ENCODE measurements at regions not wholly inside any gene's neighbourhood (a gene's known extent, or its start where the extent isn't known, plus 50 kb on each side); places are given as distances from the start of the nearest gene placed in this dataset.
"Not testable (repeated sequence)": the region's sequence is repeated elsewhere in the genome, so short reads cannot be mapped to it uniquely, and the experiment has no call there.

- WGBS, 2 donors, result 74 to 78% methylated on average over 2 of the region's 2 CpGs
- intact Hi-C loops (cut with DNase I), result no loop called here
- TF ChIP-seq CTCF (IDR thresholded peaks at IDR 0.05), result no peak
- TF ChIP-seq POLR2A (IDR thresholded peaks at IDR 0.05), result no peak
These were observed 111.9 kb upstream of the ZWINT start for GRCh38 chr10:56472978-56473377.

DNA sequence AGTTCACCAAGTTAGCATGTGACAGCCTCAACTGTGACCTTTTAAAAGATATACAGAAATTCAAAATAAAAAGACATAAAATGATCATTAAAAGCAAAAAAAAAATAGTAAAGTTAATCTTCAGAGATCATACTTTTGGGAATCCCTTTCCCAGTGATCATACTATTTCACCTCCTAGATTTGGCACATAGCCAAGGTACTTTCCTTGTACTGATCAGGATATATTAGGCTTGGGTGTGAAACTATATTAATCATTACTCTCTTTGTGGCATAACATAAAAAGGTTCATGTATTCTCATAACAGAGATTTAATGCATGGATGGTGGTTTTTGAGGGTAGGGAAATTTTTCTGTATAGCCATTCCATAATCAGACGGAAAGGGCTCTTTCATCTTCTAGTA lies 109.6 kb upstream of the ZWINT start:
- TF ChIP-seq POLR2A (IDR thresholded peaks at IDR 0.05), result no peak
- no peak for TF ChIP-seq CTCF (IDR thresholded peaks at IDR 0.05)

More at GRCh38 chr10:56472978-56473377, 111.9 kb upstream of the ZWINT start:
- H3K27me3 ChIP-seq, result no peaks in the 10 kb centered on the region
- no peak overlapping the region for H3K4me3 ChIP-seq
- H3K9me3 ChIP-seq, result no peaks in the 10 kb centered on the region
- no peaks in the 10 kb centered on the region for H3K4me1 ChIP-seq
- no peak overlapping the region for H3K27ac ChIP-seq
- no peaks in the 10 kb centered on the region for H3K36me3 ChIP-seq
- no peak for DNase-seq

GRCh38 chr10:56469482-56469881 lies 108.4 kb upstream of the ZWINT start:
- Histone ChIP-seq H3K4me3 (no peak overlapping the region), H3K27me3 (no peaks in the 10 kb centered on the region), H3K27ac (no peak overlapping the region), H3K9me3 (no peaks in the 10 kb centered on the region), H3K4me1 (no peaks in the 10 kb centered on the region), H3K36me3 (no peaks in the 10 kb centered on the region)
- no peak for TF ChIP-seq CTCF (IDR thresholded peaks at IDR 0.05)
- no peak for TF ChIP-seq POLR2A (IDR thresholded peaks at IDR 0.05)
- intact Hi-C loops (cut with DNase I), result no loop called here
- DNase-seq, result no peak

More for the DNA sequence above, 109.6 kb upstream of the ZWINT start:
- H3K9me3 ChIP-seq, result no peaks in the 10 kb centered on the region
- WGBS, 2 donors, result 37 to 61% methylated on average over 1 of the region's 1 CpG
- no peaks in the 10 kb centered on the region for H3K27me3 ChIP-seq
- no peak overlapping the region for H3K4me3 ChIP-seq
- no peaks in the 10 kb centered on the region for H3K36me3 ChIP-seq
- H3K27ac ChIP-seq, result no peak overlapping the region
- no peaks in the 10 kb centered on the region for H3K4me1 ChIP-seq
- intact Hi-C loops (cut with DNase I), result no loop called here
- DNase-seq, result no peak

GRCh38 chr10:56466005-56466404 lies 104.9 kb upstream of the ZWINT start:
- WGBS, 2 donors, result 76 to 84% methylated on average over 4 to 6 of the region's 6 CpGs
- Histone ChIP-seq H3K4me1 (no peaks in the 10 kb centered on the region), H3K27ac (no peak overlapping the region), H3K36me3 (no peaks in the 10 kb centered on the region), H3K9me3 (no peaks in the 10 kb centered on the region), H3K4me3 (no peak overlapping the region), H3K27me3 (no peaks in the 10 kb centered on the region)
- no peak for DNase-seq
- intact Hi-C loops (cut with DNase I), result no loop called here
- TF ChIP-seq POLR2A (IDR thresholded peaks at IDR 0.05) (no peak), CTCF (IDR thresholded peaks at IDR 0.05) (no peak)

GRCh38 chr10:56449770-56450169 lies 88.7 kb upstream of the ZWINT start:
- H3K27ac ChIP-seq, result no peak overlapping the region
- H3K4me1 ChIP-seq, result no peaks in the 10 kb centered on the region
- intact Hi-C loops (cut with DNase I), result no loop called here
- H3K9me3 ChIP-seq, result no peaks in the 10 kb centered on the region
- no peak overlapping the region for H3K4me3 ChIP-seq
- DNase-seq, result no peak
- no peak for TF ChIP-seq POLR2A (IDR thresholded peaks at IDR 0.05)
- peak in 1 of 6 experiments; percentile 23 for TF ChIP-seq CTCF (IDR thresholded peaks at IDR 0.05)
- H3K27me3 ChIP-seq, result no peaks in the 10 kb centered on the region
- H3K36me3 ChIP-seq, result no peaks in the 10 kb centered on the region

DNA sequence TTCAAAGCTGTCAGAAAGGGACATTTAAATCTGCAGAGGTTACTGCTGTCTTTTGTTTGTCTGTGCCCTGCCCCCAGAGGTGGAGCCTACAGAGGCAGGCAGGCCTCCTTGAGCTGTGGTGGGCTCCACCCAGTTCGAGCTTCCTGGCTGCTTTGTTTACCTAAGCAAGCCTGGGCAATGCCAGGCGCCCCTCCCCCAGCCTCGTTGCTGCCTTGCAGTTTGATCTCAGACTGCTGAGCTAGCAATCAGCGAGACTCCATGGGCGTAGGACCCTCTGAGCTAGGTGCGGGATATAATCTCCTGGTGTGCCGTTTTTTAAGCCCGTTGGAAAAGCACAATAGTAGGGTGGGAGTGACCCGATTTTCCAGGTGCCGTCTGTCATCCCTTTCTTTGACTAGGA lies 86.6 kb upstream of the ZWINT start:
- 73 to 74% methylated on average over 7 to 8 of the region's 10 CpGs for WGBS, 2 donors
- H3K9me3 ChIP-seq; intact Hi-C loops (cut with DNase I); H3K4me3 ChIP-seq; H3K36me3 ChIP-seq; H3K27ac ChIP-seq; H3K27me3 ChIP-seq; DNase-seq; H3K4me1 ChIP-seq: not testable (repeated sequence)

DNA sequence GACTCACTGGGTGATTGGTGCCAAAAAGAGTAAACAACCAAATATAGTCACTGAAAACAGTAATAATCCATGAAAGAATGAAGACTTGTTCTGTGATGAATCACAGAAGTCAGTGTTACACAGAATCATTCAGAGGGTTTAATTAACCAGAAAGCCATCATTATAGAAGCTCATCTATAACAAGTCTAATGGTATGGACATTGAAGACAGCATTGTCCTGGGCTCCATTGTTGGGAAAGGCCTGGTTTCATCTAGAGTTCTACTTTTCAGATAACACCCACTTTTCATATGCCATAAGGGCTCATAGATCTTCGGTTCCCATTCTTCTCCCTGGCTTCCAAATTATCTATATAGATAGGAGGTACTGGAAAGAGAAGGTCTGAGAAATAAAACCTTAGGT lies 80.3 kb upstream of the ZWINT start:
- DNase-seq; H3K36me3 ChIP-seq; H3K4me1 ChIP-seq; intact Hi-C loops (cut with DNase I); H3K27ac ChIP-seq; H3K27me3 ChIP-seq; H3K9me3 ChIP-seq; H3K4me3 ChIP-seq: not testable (repeated sequence)
- WGBS, 2 donors, result 47 to 80% methylated on average over 1 of the region's 1 CpG

Measured in esophagus squamous epithelium (tissue), 5 donors.